ENCODE measurements at regions not wholly inside any gene's neighbourhood (a gene's known extent, or its start where the extent isn't known, plus 50 kb on each side); places are given as distances from the start of the nearest gene placed in this dataset.

GRCh38 chr6:132142768-132143167, 191.6 kb upstream of the CCN2 start:
- H3K9me3 ChIP-seq: no peaks in the 10 kb centered on the region
- H3K36me3 ChIP-seq: no peaks in the 10 kb centered on the region
- H3K27me3 ChIP-seq: no peaks in the 10 kb centered on the region
- H3K27ac ChIP-seq: no peak overlapping the region
- H3K4me1 ChIP-seq: no peaks in the 10 kb centered on the region
- TF ChIP-seq, protein P1, sequence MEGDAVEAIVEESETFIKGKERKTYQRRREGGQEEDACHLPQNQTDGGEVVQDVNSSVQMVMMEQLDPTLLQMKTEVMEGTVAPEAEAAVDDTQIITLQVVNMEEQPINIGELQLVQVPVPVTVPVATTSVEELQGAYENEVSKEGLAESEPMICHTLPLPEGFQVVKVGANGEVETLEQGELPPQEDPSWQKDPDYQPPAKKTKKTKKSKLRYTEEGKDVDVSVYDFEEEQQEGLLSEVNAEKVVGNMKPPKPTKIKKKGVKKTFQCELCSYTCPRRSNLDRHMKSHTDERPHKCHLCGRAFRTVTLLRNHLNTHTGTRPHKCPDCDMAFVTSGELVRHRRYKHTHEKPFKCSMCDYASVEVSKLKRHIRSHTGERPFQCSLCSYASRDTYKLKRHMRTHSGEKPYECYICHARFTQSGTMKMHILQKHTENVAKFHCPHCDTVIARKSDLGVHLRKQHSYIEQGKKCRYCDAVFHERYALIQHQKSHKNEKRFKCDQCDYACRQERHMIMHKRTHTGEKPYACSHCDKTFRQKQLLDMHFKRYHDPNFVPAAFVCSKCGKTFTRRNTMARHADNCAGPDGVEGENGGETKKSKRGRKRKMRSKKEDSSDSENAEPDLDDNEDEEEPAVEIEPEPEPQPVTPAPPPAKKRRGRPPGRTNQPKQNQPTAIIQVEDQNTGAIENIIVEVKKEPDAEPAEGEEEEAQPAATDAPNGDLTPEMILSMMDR (IDR thresholded peaks at IDR 0.05): no peak
- TF ChIP-seq POLR2A (IDR thresholded peaks at IDR 0.05): no peak
- no peak for TF ChIP-seq POLR2AphosphoS5 (IDR thresholded peaks at IDR 0.05)
- TF ChIP-seq EP300 (IDR thresholded peaks at IDR 0.05): no peak
- no peak for ATAC-seq
- H3K4me3 ChIP-seq: no peak overlapping the region

- no peak for ATAC-seq
These were observed 191.1 kb upstream of the CCN2 start for GRCh38 chr6:132142308-132142707.

GRCh38 chr6:132140189-132140588, 189.0 kb upstream of the CCN2 start:
- H3K4me1 ChIP-seq: no peaks in the 10 kb centered on the region
- H3K27ac ChIP-seq: no peak overlapping the region
- TF ChIP-seq POLR2A (IDR thresholded peaks at IDR 0.05): no peak
- TF ChIP-seq EP300 (IDR thresholded peaks at IDR 0.05): no peak
- TF ChIP-seq POLR2AphosphoS5 (IDR thresholded peaks at IDR 0.05): no peak
- TF ChIP-seq, protein P1 (IDR thresholded peaks at IDR 0.05): no peak
- H3K4me3 ChIP-seq: no peak overlapping the region
- H3K9me3 ChIP-seq: no peaks in the 10 kb centered on the region
- H3K27me3 ChIP-seq: no peaks in the 10 kb centered on the region
- ATAC-seq: no peak
- no peaks in the 10 kb centered on the region for H3K36me3 ChIP-seq
- 100% methylated on average over 1 to 3 of the region's 3 CpGs for WGBS, 2 donors (ENCODE audit: low coverage in 1 of 2)

More at GRCh38 chr6:132142308-132142707, 191.1 kb upstream of the CCN2 start:
- 43 to 83% methylated on average over 1 of the region's 1 CpG for WGBS, 2 donors (ENCODE audit: low coverage in 1 of 2)
- no peak for TF ChIP-seq EP300 (IDR thresholded peaks at IDR 0.05)
- no peak for TF ChIP-seq POLR2A (IDR thresholded peaks at IDR 0.05)
- TF ChIP-seq POLR2AphosphoS5 (IDR thresholded peaks at IDR 0.05): no peak
- TF ChIP-seq, protein P1 (IDR thresholded peaks at IDR 0.05): no peak
- H3K4me3 ChIP-seq: no peak overlapping the region
- no peaks in the 10 kb centered on the region for H3K9me3 ChIP-seq
- no peaks in the 10 kb centered on the region for H3K27me3 ChIP-seq
- no peak overlapping the region for H3K27ac ChIP-seq
- no peaks in the 10 kb centered on the region for H3K4me1 ChIP-seq
- H3K36me3 ChIP-seq: no peaks in the 10 kb centered on the region

DNA sequence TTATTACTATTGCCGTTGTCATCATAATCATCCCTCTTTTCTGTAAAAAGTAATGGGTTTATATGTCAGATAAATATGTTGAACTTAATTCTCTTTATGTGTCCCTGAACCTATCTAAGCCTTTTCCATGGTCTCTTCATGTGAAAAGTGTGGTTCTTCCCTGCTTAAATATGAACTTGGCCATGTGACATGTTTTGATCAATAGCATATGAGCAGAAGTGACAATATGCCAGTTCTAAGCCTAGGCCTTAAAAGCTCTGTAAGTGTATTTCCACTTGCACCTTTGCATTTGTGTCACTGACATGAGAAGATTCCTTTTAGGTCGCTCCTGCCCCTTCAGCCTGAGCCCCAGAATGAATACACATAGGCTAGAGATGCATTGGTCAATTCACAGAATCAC, 188.4 kb upstream of the CCN2 start:
- Histone ChIP-seq H3K27ac (no peak overlapping the region), H3K9me3 (no peaks in the 10 kb centered on the region), H3K36me3 (no peaks in the 10 kb centered on the region), H3K4me1 (no peaks in the 10 kb centered on the region), H3K4me3 (no peak overlapping the region), H3K27me3 (no peaks in the 10 kb centered on the region)
- TF ChIP-seq POLR2A (IDR thresholded peaks at IDR 0.05) (no peak), EP300 (IDR thresholded peaks at IDR 0.05) (no peak), POLR2AphosphoS5 (IDR thresholded peaks at IDR 0.05) (no peak)
- TF ChIP-seq, protein P1 (IDR thresholded peaks at IDR 0.05): no peak
- 94 to 100% methylated on average over 2 of the region's 2 CpGs for WGBS, 2 donors (ENCODE audit: low coverage in 1 of 2)
- ATAC-seq: no peak

DNA sequence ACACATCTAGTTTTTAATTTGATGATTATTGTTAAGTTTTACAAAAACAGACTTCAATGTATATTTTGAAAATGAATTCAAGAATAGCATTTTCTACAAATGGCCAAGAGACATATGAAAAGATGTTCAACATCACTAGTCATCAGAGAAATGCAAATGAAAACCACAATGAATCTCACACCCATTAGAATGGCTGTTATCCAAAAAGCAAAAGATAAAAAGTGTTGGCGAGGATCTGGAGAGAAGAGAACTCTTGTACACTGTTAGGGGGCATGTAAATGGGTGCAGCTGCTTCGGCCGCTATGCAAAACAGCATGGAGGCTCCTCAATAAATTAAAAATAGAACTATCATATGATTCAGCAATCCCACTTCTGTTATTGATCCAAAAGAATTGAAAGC, 185.8 kb upstream of the CCN2 start:
- Histone ChIP-seq H3K27ac (no peak overlapping the region), H3K4me3 (no peak overlapping the region), H3K36me3 (no peaks in the 10 kb centered on the region), H3K9me3 (no peaks in the 10 kb centered on the region), H3K4me1 (peaks cover 8 to 23% (median 21%) of the 10 kb centered on the region in 3 donors), H3K27me3 (no peaks in the 10 kb centered on the region)
- TF ChIP-seq, protein P1 (IDR thresholded peaks at IDR 0.05): no peak
- no peak for TF ChIP-seq POLR2AphosphoS5 (IDR thresholded peaks at IDR 0.05)
- ATAC-seq: no peak
- 65 to 100% methylated on average over 1 to 3 of the region's 3 CpGs for WGBS, 2 donors (ENCODE audit: low coverage in 1 of 2)

Measured in gastroesophageal sphincter (tissue), 4 donors.